ENCODE measurements at regions not wholly inside any gene's neighbourhood (a gene's known extent, or its start where the extent isn't known, plus 50 kb on each side); places are given as distances from the start of the nearest gene placed in this dataset.

DNA sequence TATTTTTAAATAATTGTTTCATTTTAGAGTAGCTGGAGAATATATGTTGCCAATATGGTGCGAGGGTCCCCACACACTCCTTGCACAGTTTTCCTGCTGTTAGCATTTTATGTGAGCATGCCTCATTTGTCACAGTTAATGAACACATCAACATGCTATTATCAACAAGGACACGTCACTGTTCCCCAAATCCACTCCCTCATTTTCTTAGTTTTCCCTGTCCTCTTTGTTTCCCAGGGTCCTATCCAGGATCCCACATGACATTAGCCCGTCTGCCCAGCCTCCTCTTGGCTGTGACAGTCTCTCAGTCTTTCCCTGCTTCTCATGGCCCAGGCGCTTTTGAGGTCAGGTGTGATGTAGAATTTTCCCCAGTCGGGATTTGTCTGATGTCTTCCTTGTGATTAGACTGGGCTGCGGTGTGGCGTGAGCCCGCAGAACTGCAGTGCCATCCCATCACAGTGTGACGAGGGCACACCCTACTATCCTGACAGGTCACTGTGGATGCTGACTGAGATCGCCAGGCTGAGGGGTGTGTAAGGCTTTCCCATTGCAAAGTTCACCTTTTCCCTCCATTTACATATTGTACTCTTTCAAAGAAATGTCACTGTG, 450.6 kb upstream of the B3GAT1 start:
- TF ChIP-seq POLR2A (IDR thresholded peaks at IDR 0.05; ENCODE audit: extremely low read depth, insufficient read length): no peak
- TF ChIP-seq, protein P1, sequence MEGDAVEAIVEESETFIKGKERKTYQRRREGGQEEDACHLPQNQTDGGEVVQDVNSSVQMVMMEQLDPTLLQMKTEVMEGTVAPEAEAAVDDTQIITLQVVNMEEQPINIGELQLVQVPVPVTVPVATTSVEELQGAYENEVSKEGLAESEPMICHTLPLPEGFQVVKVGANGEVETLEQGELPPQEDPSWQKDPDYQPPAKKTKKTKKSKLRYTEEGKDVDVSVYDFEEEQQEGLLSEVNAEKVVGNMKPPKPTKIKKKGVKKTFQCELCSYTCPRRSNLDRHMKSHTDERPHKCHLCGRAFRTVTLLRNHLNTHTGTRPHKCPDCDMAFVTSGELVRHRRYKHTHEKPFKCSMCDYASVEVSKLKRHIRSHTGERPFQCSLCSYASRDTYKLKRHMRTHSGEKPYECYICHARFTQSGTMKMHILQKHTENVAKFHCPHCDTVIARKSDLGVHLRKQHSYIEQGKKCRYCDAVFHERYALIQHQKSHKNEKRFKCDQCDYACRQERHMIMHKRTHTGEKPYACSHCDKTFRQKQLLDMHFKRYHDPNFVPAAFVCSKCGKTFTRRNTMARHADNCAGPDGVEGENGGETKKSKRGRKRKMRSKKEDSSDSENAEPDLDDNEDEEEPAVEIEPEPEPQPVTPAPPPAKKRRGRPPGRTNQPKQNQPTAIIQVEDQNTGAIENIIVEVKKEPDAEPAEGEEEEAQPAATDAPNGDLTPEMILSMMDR (IDR thresholded peaks at IDR 0.05; ENCODE audit: low read depth, low read length): no peak
- TF ChIP-seq MYC (IDR thresholded peaks at IDR 0.05; ENCODE audit: low read depth, low read length): no peak

All from NB4 (cell line).